ENCODE measurements at regions not wholly inside any gene's neighbourhood (a gene's known extent, or its start where the extent isn't known, plus 50 kb on each side); places are given as distances from the start of the nearest gene placed in this dataset.

DNA sequence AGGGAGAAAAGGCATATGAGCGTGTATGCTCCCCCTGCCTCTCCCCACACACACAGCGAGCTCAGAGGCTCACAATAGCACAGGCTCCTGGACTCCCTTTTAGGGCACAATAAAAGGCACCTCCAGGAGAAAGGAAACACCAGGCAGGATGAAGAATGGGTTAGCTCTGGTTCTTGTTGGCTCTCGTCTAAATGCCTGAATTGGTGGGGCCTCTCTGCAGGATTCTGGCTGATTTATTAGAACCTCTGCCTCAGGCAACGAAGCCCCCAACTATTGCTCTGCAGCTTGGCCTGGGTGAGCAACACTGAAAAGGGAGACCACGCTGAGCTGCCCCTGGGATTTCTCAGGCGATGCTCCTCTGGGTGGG lies 590.9 kb upstream of the PLXNA2 start:
- peaks cover 20% of the 10 kb centered on the region for H3K4me1 Mint-ChIP-seq (ENCODE audit: low read depth)
- H3K27ac Mint-ChIP-seq (ENCODE audit: unreplicated experiment) = no peak overlapping the region
- TF ChIP-seq, protein P1, sequence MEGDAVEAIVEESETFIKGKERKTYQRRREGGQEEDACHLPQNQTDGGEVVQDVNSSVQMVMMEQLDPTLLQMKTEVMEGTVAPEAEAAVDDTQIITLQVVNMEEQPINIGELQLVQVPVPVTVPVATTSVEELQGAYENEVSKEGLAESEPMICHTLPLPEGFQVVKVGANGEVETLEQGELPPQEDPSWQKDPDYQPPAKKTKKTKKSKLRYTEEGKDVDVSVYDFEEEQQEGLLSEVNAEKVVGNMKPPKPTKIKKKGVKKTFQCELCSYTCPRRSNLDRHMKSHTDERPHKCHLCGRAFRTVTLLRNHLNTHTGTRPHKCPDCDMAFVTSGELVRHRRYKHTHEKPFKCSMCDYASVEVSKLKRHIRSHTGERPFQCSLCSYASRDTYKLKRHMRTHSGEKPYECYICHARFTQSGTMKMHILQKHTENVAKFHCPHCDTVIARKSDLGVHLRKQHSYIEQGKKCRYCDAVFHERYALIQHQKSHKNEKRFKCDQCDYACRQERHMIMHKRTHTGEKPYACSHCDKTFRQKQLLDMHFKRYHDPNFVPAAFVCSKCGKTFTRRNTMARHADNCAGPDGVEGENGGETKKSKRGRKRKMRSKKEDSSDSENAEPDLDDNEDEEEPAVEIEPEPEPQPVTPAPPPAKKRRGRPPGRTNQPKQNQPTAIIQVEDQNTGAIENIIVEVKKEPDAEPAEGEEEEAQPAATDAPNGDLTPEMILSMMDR (IDR thresholded peaks at IDR 0.05) = no peak
- no peak overlapping the region for H3K4me3 Mint-ChIP-seq (ENCODE audit: unreplicated experiment)
- H3K9me3 Mint-ChIP-seq (ENCODE audit: low read depth) = no peaks in the 10 kb centered on the region
- H3K36me3 Mint-ChIP-seq (ENCODE audit: low read depth) = no peaks in the 10 kb centered on the region
- DNase-seq (ENCODE audit: low spot score) = no peak
- H3K27me3 Mint-ChIP-seq (ENCODE audit: low read depth) = peaks cover 10% of the 10 kb centered on the region

DNA sequence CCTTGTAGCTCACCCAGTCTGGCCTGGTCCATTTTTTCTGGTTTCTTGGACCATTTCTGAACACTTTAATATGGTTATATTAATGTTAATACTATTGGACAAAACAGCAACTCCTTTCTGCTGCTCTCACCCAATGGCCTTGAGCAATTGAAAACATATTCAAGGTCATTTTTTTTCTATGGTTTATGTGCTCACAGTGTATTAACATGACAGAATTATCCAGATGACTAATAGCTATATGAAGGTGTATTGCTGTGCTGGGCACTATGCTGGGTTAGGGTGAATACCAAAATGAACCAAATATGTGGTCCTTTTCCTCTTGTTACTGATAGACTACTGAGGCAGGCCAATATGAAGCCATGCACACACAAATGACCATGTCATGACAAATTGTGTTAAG lies 591.6 kb upstream of the PLXNA2 start:
- TF ChIP-seq, protein P1 (IDR thresholded peaks at IDR 0.05) = no peak
- no peaks in the 10 kb centered on the region for H3K36me3 Mint-ChIP-seq (ENCODE audit: low read depth)
- peaks cover 20% of the 10 kb centered on the region for H3K4me1 Mint-ChIP-seq (ENCODE audit: low read depth)
- no peak overlapping the region for H3K4me3 Mint-ChIP-seq (ENCODE audit: unreplicated experiment)
- H3K27me3 Mint-ChIP-seq (ENCODE audit: low read depth) = peaks cover 10% of the 10 kb centered on the region
- no peak overlapping the region for H3K27ac Mint-ChIP-seq (ENCODE audit: unreplicated experiment)
- no peak for DNase-seq (ENCODE audit: low spot score)
- no peaks in the 10 kb centered on the region for H3K9me3 Mint-ChIP-seq (ENCODE audit: low read depth)

DNA sequence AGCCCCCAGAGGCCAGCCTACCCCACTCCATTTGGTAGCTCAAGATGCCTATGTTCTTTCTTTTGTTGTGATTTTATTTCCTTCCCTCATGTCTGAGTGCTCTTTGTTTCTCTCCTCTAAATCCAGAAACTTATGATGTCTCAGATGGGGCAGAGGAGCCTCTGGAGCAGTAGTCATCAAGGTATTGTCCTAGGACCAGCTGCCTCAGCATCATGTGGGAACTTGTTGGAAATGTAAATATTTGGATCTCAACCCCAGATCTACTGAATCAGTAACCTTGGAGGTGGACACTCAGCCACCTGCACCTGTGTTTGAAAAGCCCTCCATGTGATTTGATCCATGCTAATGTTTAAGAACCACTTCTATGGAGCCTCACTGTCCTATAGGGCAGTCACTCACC lies 593.1 kb upstream of the PLXNA2 start:
- Mint-ChIP-seq H3K36me3 (ENCODE audit: low read depth) (no peaks in the 10 kb centered on the region), H3K4me3 (ENCODE audit: unreplicated experiment) (no peak overlapping the region), H3K9me3 (ENCODE audit: low read depth) (no peaks in the 10 kb centered on the region), H3K27ac (ENCODE audit: unreplicated experiment) (no peak overlapping the region), H3K27me3 (ENCODE audit: low read depth) (peaks cover 11% of the 10 kb centered on the region), H3K4me1 (ENCODE audit: low read depth) (peaks cover 20% of the 10 kb centered on the region)
- DNase-seq (ENCODE audit: low spot score) = no peak
- TF ChIP-seq, protein P1 (IDR thresholded peaks at IDR 0.05) = no peak

DNA sequence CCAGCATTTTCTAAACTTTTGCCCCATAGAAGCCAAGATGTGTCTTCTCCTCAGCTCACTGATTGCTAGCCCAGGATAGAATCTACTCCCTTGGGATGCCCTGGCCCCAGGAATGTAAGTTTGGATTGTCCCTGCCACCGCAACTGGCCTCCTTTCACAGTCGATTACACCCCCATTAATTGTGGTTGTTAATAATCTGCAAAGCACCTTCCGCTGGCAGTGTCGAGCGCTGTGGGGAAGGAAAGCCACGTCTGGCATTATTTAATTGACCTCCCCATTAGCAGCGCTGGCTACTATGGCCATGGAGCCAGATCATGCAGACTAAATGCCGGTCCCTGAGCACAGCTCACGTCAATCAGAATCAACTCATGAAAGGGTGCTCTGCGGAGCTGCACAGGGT lies 597.3 kb upstream of the PLXNA2 start:
- H3K4me3 Mint-ChIP-seq (ENCODE audit: unreplicated experiment) = no peak overlapping the region
- H3K4me1 Mint-ChIP-seq (ENCODE audit: low read depth) = no peaks in the 10 kb centered on the region
- no peaks in the 10 kb centered on the region for H3K36me3 Mint-ChIP-seq (ENCODE audit: low read depth)
- peaks cover 14% of the 10 kb centered on the region for H3K27me3 Mint-ChIP-seq (ENCODE audit: low read depth)
- no peaks in the 10 kb centered on the region for H3K9me3 Mint-ChIP-seq (ENCODE audit: low read depth)
- no peak for DNase-seq (ENCODE audit: low spot score)
- H3K27ac Mint-ChIP-seq (ENCODE audit: unreplicated experiment) = no peak overlapping the region
- TF ChIP-seq, protein P1 (IDR thresholded peaks at IDR 0.05) = no peak

DNA sequence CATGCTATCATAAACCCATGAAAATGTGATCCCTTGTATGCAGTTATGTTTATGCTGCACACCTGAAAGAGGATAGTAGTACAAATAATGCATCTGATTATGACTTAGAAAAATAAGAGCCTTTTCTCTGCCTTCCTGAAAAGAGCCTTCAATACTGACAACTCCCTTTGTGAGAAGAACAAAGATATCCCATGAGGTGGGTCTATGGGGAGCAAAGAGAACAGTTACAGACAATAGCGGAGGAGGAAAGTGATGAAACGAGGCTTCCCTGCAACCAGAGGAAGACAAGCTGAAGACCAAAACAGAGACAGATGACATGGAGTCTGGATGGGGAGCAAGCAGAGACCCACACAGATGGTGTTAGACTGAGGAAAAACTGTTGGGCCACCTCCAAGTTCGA lies 598.3 kb upstream of the PLXNA2 start:
- H3K9me3 Mint-ChIP-seq (ENCODE audit: low read depth) = no peaks in the 10 kb centered on the region
- H3K36me3 Mint-ChIP-seq (ENCODE audit: low read depth) = no peaks in the 10 kb centered on the region
- no peak overlapping the region for H3K27ac Mint-ChIP-seq (ENCODE audit: unreplicated experiment)
- no peaks in the 10 kb centered on the region for H3K4me1 Mint-ChIP-seq (ENCODE audit: low read depth)
- peaks cover 12% of the 10 kb centered on the region for H3K27me3 Mint-ChIP-seq (ENCODE audit: low read depth)
- no peak for DNase-seq (ENCODE audit: low spot score)
- TF ChIP-seq, protein P1 (IDR thresholded peaks at IDR 0.05) = no peak
- H3K4me3 Mint-ChIP-seq (ENCODE audit: unreplicated experiment) = no peak overlapping the region
